GM18508 (cell line): ENCODE measurements at regions not wholly inside any gene's neighbourhood (a gene's known extent, or its start where the extent isn't known, plus 50 kb on each side); places are given as distances from the start of the nearest gene placed in this dataset.

Experiments used
- ATAC-seq: cut with Tn5 transposase; IDR thresholded peaks from one replicate; pipeline ENCODE4 v1.9.1; 2021; ENCODE audit warnings: moderate number of reproducible peaks; ENCODE audit not compliant: insufficient read depth, unreplicated experiment

GRCh38 chr2:18503376-18504228 lies 56.9 kb downstream of the RDH14 start:
- no peak for ATAC-seq

- no peak for ATAC-seq
Measured at GRCh38 chr2:18502142-18502541, 58.3 kb downstream of the RDH14 start.

GRCh38 chr2:18501729-18502128 lies 58.7 kb downstream of the RDH14 start:
- ATAC-seq: no peak

GRCh38 chr2:18501156-18501555 lies 59.3 kb downstream of the RDH14 start:
- no peak for ATAC-seq

DNA sequence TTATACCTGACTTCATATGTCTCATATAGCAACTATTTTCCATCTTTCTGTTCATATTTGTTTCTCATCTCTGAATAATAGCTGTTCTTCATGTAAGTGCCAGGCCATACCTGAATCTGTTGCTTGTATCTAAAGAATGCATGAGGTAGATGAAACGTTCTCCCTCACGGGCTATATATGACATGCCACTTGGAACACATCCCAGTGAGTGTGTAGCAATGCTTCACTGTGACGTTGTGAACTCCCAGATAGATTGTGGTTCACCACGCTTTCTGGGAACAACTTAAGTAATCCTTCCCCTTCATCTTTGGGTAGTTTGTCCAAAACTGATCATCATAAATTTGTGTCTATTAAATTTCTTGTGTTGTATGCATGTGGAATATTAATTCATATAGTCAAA lies 60.1 kb downstream of the RDH14 start:
- ATAC-seq: no peak

DNA sequence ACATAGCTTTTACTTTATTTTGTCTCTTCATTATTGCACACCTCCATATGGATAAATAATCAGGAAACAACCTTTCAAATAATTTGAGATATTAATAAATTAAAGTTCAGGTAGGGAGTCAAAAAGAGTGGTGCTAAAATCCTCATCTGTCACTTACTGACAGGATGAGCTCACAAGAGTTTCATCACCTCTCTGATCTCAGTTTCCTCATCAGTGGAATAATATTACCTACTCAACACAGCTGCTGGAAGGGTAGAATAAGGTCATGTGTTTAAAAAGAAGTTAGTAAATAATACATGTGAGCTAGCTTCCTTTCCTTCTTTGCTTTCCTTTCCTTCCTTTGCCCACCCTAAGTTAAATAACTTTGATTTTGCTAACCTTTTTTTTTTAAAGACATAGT lies 61.9 kb downstream of the RDH14 start:
- ATAC-seq: no peak

DNA sequence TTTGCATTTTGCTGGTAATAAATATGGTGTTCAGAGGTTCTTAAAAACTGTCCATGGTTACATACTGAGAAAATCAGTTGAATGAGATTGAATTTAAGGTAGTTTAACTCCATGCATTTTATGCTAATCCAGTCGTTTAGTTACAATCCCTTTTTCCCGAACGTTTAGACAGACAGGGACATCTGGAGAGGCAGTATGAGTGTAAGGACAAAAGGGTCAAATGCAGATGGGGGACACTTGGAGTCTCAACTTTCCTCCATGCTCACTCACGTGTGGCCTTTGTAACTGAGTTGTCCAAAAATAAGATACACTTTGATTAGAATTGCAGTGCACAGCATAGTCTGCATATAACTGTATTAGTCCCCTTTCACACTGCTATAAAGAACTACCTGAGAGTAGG lies 63.9 kb downstream of the RDH14 start:
- ATAC-seq: no peak

- no peak for ATAC-seq
Measured at GRCh38 chr2:18495058-18495457, 65.4 kb downstream of the RDH14 start.

DNA sequence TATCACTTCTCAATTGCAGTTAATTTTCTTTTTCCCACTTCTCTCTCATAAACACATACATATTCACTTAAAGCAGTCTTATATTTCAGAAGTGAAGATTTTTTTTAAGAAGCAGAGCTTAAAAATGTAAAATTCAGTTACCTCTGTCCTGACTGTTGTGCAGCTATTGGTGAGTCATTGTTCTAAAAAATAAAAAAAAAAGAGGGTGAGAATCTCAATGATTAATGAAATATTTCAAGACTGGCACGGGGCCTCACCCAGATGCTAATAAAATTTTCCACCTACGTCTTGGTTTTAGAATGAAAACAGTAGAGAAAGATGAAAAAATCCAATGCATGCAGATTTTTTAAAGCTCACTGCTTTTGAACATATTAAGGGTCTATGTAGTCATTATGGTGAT lies 67.7 kb downstream of the RDH14 start:
- no peak for ATAC-seq

DNA sequence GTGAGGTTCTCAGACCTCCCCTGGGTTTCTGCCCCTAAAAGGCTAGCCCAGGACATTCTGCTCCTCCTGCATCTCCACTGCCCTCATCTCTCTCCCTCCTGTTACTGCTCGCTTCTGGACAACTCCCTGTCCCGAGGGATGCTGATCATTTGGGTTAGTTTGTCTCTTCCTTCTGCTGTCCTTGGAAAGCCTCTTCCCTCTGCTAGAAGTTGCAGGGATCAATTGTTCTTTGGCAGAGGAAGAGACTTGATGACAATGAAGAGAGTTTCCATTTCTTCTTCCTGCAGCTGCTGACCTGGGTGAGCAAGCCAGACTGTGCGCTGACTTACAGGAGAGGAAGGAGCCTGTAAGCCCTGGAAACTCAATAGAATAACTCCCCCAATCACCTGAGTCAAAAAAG lies 68.9 kb downstream of the RDH14 start:
- ATAC-seq: no peak

DNA sequence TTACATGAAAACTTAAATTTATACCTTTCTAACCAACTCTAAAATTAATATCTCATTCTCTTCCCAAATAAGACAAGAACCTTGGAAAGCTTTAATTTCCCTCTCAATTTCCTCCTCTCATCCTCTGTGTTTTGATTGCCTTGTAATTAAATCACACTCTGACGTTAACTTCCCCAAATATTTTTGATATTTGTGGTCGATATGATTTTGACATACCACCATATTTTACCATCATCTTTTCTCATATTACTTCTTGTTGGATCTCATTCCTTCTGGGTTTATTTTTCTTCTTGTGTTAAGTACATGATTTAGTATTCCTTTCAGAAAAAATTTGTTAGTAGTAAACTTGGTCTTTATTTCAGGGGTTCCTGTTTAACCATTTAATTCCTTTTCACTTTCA lies 69.6 kb downstream of the RDH14 start:
- no peak for ATAC-seq

DNA sequence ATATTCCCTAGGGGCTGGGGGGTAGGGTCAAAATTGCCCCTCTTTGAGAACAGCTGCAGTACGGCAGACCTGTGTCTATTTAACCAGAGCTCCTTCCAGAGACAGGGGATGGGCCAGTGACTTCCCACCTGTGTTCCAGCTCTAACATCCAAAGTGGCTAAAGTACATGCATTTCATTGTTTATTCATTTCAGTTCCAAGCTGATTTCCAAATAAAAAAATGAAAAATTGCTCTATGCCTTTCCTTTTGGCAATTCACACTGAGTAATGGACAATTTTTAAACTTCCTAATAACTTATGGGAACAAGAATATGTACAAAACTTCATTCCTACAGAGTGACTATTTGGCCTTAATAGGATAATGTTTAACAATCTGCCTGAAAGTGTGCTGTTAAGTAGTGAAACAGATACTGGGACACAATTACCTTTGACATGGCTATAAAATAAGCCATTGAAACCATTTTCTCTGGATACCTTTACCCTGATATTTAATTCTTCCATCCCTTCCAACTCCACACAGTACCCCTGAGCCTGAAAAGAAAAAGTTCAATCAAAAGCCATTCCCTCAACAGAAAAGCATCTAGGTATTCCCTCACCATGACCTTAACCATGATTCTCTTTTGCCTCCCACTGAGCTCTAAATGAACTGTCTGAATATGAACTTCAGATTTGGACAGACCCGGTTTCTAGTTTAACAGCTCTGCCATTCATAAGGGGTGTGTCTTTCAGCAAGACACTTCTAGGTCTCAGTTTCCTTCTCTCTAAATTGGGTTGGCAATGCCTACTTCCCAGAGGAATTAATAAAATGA lies 73.1 kb downstream of the RDH14 start:
- ATAC-seq: no peak

GRCh38 chr2:18484625-18485024 lies 75.8 kb downstream of the RDH14 start:
- no peak for ATAC-seq

DNA sequence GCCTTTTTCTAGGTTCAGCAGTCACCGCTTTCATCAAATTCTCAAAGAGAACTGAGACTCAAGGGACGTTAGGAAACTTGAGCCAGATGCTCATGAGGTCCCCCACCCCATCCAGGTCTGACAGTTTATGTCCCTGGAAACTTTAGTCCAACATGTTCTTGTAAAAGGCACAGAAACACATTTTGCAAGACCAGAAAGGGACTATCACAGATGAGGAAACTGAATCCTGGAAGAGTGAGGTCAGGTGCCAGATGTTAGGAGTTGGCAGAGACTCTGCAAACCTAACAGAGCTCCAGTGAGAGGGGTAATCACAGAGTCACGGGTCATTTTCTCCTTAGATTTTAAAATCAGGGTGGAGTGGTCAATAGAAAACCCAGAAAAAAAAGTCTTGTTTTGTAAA lies 76.6 kb downstream of the RDH14 start:
- ATAC-seq: no peak

- ATAC-seq: no peak
Measured at GRCh38 chr2:18482666-18483065, 77.8 kb downstream of the RDH14 start.

GRCh38 chr2:18479947-18480369 lies 80.5 kb downstream of the RDH14 start:
- no peak for ATAC-seq

DNA sequence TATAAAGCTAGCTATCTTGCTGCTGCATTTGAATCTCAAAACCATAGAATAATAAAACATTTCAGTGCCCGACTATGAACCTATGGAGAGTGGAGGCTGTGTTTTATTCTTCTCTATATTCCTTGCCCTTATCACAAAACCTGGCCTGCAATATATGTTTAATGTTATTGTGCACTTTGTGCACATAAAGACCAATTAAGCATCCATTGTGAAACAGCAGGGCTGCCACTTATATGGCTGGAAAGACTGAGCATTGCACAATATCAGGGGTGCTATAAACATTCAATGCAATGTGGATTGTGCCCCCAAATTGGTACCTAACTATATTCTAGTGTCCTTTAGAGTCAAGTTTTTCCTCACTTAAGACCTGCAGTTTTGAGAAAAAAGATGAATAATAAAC lies 83.2 kb downstream of the RDH14 start:
- no peak for ATAC-seq

DNA sequence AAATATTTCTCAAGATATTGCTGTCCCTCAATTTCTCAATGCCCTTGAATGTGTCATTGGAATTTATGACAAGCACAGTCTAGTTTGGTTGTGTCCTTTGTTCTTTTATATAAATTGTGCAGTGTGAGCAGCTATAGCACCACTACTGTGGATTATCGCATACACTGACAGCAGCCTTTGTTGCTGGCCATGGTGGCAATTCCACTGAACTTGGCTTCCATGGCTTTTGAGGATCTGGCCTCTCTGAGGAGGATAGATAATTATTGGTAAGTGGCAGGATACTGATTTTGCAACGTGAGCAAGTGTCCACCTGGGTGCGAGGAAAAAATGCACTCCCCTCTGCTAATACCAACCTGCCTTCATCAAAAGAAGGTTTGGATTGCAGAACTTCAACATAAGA lies 84.0 kb downstream of the RDH14 start:
- no peak for ATAC-seq

DNA sequence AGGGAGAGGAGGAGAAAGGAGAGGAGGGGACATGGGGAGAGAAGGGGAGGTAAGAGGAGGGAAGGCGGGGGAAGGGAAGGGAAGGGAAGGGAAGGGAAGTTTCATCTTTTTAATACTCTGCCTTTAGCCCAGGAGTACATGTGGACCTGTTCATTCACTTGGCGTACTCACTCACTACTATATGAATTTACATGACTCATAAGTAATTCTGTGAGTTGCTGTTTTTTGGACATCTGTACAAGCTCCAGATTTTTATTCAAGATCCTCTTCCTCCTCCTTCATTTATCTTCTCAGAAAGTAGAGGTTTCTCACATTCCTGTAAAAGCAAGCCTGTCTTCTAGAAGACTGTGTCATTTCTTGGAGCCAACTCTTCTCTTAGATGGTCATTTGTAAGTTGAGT lies 84.6 kb downstream of the RDH14 start:
- ATAC-seq: no peak

GRCh38 chr2:18474700-18475099 lies 85.8 kb downstream of the RDH14 start:
- no peak for ATAC-seq
